Hematopoietic multipotent progenitor cell (in vitro differentiated cells): ENCODE measurements at regions not wholly inside any gene's neighbourhood (a gene's known extent, or its start where the extent isn't known, plus 50 kb on each side); places are given as distances from the start of the nearest gene placed in this dataset.

Experiments used
- DNase-seq, 3 donors: peaks; one replicate each; pipeline ENCODE4 v3.0.0-alpha.2; 2011 to 2015; ENCODE audit warnings: low read depth in 2 of 3, low spot score in 2 of 3

GRCh38 chr4:183843248-183843671 lies 61.8 kb upstream of the STOX2 start:
- DNase-seq = no peak

GRCh38 chr4:183846951-183847350 lies 58.2 kb upstream of the STOX2 start:
- no peak for DNase-seq

GRCh38 chr4:183848805-183849204 lies 56.3 kb upstream of the STOX2 start:
- no peak for DNase-seq

GRCh38 chr4:183852910-183853547 lies 52.1 kb upstream of the STOX2 start:
- peak in 1 of 3 donors; percentile 4 for DNase-seq

GRCh38 chr4:183853548-183853940 lies 51.6 kb upstream of the STOX2 start:
- DNase-seq = no peak
